HG03139 (cell line): ENCODE measurements at regions not wholly inside any gene's neighbourhood (a gene's known extent, or its start where the extent isn't known, plus 50 kb on each side); places are given as distances from the start of the nearest gene placed in this dataset.
"Not testable (repeated sequence)": the region's sequence is repeated elsewhere in the genome, so short reads cannot be mapped to it uniquely, and the experiment has no call there.

Experiments used
- ATAC-seq: cut with Tn5 transposase; IDR thresholded peaks from one replicate; pipeline ENCODE4 v1.9.1; 2021; ENCODE audit not compliant: unreplicated experiment

DNA sequence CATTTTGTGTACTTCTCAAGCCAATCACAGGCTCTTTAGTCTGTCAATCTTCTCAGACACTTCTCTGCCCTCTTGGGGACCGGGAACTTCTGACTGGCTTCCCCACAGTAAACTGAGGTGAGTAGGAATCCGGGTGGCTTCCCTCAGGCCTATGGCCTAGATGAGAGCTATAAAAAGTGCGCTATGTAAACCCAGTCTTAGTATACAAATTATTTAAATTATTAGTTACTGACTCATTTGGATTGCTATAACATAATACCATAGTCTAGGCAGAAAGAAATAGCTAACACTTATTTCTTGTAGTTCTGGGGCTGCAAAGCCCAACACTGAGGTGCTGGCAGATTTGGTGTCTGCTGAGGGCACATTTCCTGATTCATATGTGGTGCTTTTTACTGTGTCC, 109.2 kb upstream of the MCHR2 start:
- ATAC-seq = no peak

DNA sequence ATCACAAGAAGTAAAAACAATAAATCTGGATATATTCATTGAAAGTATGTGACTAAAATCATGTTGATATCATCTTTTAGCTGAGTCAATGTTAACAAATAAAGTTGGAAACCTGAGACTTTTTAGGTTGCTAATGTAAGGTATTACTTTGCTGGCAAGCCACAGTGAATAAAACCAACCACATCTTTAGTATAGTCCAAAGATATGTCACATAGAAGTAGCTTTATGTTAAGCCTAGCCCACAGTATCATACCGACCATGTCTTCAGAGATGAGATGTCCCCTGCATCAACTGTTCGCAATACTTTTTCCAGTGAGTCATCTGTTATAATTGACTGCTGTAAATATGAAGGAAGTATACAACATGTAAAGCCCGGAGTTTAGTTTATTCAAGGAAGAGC, 107.6 kb upstream of the MCHR2 start:
- ATAC-seq = no peak

DNA sequence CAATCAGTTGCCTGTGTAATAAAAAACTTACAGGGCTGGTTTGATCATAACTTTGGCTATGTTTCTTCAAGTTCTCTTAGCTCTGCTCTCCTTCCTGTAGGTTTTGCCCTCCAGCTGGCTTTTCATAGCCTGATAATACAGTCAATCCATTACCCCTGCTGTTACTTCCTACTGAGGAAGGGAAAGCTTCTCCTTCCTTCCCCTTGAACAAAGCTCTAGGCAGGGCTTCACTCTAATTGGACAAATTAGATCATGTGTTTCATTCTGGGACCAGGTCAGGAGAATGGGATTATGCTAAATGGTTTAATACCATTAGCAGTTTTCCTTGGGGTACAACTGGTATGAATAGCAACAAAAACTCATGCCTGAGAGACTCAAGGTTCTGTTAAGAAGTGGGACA, 106.8 kb upstream of the MCHR2 start:
- ATAC-seq = no peak

DNA sequence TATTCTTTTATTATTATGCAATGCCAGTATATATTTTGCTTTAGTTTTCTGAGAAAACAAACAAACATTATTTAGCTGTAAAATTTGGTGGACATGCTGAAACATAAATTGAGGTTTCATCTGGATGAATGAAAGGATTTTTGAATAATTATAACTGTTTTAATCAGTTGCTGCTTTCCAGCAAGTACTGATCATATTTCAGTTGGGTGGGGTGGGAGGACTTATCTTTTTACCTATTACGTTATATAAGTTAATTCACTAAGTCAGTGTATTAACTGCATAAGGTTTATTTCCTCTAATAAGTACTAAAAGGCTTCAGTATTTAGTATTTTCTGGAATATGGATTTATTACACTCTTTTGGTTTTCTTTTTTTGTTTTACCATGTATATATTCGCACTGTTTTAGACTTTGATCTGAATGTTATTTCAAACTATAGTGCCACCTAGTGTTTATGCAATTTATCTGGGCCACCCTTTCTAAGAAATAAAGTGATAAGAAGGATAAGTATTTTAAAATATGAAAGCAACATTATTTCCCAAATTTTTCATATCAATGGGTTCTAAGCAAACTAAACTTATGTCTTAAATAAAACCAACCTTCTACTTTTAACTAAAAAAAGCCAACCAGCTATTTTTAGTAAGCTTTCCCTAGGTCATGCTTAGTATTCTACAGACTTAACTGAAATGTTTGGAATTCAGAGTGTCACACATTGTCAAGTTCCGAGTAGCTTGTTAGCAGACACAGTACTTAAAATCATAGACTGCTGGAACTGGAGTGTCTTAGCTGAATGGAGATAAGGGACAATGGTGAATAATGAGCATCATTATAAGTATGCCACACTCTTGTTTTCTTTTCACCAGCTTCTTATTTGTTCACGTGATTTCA, 105.4 kb upstream of the MCHR2 start:
- no peak for ATAC-seq

DNA sequence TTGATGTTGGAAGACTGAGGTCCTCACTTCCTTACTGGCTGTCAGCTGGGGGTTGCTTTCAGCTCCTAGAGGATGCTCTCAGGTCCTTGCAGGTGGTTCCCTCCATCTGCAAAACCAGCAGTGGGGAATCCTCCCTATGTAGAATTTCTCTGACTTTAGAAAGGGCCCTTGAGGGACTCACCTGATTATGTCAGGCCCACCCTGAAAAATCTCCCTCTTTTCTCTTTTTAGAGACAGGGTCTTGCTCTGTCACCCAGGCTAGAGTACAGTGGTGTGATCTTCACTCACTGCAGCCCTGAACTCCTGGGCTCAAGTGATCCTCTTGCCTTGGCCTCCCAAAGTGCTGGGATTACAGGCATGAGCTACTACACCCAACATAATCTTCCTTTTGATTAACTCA, 102.9 kb upstream of the MCHR2 start:
- ATAC-seq = no peak

DNA sequence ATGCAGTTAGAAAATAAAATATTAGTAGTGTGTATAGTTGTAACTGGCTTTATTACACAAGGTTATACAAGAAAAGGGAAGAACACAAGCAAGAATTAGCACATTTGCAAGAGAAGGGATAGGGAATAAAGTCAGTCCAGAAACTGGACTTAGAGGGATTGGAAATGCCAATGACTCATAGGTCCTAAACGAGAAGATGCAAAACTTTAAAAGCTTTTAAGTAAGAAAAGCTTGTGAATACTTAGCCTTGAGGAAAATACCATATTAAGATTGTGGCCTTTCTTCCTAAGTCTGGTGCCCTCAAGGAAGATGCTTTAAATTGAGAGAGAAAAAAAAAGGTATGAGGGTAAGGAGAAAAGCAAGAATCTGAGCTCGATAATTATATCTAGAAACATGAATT, 102.3 kb upstream of the MCHR2 start:
- no peak for ATAC-seq

DNA sequence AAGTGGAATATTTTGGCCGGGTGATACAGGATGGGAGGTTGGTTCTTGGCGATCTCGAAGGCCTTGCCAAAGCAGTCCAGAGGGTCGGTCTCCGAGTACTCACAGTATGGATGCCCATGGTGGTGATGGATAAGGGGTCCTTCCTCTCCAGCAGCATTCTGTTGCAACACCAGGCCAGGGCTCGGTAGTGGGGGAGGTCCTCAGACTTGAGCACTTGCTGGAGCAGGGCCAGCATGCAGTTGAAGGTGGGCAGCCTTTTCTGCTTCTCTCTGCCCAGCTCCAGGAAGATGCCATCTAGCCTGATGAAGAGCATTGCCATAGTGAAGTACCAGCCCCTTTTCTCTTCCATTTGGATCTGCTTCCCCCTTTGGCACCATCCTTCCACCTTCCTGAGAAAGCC, 99.4 kb upstream of the MCHR2 start:
- no peak for ATAC-seq

DNA sequence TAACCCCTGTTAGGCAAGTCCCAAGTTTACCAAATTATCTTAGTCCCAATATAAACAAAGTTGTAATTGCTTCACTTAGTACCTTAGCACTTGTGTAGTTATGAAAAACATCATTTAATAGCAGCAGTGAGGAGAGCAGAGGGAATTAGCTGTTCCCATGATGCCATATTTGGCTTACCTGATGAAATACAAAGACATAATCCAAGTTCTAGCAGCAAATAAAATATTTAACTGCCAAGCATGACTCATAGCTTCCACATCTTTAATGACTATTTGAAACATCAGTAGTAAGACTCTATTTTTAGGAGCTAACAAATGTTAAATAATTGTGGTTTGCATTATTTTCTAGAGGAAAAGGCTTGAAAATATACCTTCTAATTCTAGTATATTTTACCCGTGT, 94.0 kb upstream of the MCHR2 start:
- no peak for ATAC-seq

DNA sequence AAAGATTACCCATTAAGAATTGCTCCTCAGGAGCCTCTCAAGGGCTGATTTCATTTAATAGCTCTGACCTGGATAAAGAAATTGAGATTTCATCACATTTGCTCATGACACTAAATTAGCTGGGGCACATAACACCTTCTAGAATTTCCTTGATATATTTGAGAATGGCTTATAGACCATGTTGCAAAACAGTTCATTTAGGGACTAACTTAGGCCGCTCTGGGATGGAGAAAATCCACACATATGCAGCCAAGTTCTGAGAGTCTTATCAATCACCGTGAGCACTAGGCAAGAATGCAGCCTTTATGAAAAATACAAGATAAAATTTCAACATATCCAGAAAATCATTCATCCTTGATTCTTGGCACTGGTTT, 91.0 kb upstream of the MCHR2 start:
- no peak for ATAC-seq

DNA sequence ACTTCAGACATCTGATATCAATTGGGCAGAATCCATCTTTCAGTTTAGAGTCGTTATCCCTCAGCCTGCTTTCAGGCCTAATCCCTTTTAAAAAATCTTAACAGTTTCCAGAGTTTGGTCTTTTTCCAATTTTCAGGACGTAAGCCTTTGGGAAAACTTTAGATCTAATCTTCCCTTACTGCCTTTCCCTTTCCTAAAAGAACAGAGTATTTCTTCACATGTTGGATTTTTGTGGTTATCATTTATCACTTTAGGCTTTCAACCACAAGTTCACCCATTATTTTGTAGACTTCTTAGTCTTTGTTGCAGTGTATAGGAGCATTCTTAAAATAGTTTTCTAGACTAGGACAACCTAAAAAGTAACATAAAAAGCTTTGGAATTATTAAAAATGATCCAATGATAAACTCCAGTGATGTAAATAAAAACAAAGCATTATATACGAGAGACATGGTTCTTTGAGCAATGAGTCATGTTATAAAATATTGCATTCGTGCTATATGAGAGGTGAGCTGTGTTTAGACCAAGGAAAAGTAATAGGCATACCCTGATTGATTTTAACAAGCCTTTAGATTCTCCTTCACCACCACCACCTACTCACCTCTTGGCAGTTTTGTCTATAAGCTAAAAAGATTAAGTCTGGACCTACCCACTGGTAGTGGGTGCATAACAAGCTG, 90.4 kb upstream of the MCHR2 start:
- no peak for ATAC-seq

DNA sequence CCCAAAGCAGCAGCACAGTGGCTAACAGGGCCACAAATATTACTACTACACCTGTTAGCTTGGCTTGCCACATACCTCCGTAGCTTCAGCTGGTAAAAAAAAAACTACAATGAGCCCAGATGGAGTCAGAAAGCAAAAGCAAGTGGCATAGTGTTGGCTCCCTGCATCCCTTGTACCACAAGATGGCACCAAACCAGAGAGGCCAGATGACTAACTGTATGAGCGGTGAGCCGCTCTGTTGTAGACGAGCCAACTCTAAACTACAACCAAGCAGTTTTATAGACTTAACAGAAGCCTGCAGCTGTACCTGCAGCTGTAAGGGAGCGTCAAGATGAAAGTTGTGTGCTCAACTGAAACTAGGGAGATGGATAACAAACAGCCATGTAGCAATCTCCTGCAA, 84.5 kb upstream of the MCHR2 start:
- no peak for ATAC-seq

DNA sequence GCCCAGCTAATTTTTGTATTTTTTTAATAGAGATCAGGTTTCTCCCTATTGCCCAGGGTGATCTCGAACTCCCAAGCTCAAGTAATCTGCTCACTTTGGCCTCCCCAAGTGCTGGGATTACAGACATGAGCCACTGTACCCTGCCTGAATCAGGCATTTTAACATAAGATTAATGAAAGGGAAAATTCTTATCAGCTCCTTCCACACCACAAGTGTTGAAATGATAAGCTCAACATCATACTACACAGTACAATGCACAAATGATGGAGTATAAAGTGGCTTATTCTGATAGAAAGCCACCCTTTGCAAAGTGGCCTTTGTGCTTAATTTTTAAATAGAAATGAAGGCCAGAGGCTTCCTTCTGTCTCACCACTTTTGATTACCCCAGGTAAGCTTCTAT, 71.3 kb upstream of the MCHR2 start:
- no peak for ATAC-seq

DNA sequence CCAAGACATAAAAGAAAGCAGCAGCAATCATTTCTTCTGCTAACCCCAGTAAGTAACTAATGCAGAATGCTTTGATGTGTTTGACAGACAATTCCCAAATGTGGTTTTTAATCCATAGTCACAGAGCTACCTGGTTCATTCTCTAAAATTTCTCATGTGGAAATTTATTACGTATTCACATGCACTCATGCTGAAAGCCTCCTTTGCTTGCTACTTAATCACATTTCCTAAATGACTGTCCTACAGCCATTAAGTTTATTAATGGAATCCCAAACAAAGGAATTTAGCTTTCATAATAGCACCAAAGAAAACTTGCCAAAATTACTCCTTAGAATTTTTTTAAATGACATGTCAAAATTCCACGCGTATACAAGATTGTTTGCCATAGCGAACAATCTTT, 68.6 kb upstream of the MCHR2 start:
- ATAC-seq = no peak

DNA sequence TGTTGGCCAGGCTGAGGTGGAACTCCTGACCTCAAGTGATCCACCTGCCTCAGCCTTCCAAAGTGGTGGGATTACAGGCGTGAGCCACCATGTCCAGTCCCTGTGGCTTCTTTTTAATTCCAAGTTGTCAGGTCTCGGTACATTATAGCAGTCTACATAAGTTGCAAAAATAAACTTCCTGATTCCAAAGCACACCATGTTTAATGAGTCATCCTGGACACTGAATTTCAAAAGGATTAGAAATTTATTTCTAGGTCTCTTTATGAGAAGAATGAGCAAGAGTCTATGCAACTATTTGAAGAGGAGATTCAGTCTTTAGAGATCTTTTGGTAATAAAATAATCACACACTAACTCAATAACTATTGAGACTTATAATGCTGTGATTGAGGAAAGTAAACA, 63.9 kb upstream of the MCHR2 start:
- no peak for ATAC-seq

DNA sequence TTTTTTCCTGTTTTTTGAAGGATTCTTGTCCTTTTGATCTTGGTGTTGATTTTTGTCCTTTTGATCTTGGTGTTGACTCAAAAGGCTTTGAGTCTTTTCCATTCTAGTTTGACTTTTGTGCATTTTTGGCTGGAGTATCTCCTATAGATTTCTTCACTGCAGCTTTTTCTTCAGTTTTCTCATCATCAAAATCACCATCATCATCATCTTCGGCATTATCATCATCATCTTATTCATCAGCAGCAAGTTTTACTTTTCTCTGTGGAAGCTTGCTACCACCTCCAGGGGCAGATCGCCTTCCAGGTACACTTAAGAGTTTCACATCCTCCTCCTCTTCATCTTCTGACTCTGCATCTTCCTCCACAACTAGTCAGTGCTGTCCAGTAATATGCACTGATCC, 56.5 kb upstream of the MCHR2 start:
- ATAC-seq = no peak

DNA sequence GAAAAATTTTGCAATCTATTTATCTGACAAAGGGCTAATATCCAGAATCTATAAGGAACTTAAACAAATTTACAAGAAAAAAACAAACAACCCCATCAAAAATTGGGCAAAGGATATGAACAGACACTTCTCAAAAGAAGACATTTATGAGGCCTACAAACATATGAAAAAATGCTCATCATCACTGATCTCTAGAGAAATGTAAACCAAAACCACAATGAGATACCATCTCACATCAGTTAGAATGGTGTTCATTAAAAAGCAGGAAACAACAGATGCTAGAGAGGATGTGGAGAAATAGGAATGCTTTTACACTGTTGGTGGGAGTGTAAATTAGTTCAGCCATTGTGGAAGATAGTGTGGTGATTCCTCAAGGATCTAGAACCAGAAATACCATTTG, 49.9 kb upstream of the MCHR2 start:
- ATAC-seq = not testable (repeated sequence)
